HEK293 (cell line): ENCODE measurements at regions not wholly inside any gene's neighbourhood (a gene's known extent, or its start where the extent isn't known, plus 50 kb on each side); places are given as distances from the start of the nearest gene placed in this dataset.

ENCODE experiments used
- CTCF ChIA-PET: fragments of 350-600 bp; formaldehyde crosslinking; extraction: SDS; loops from one replicate; lab custom pipeline; 2021; ENCODE audit warnings: antibody characterized with exemption; lab: Yijun Ruan, JAX
- POLR2A ChIA-PET: fragments of 300-600 bp; formaldehyde crosslinking; extraction: SDS; loops from one replicate; lab custom pipeline; 2020; ENCODE audit warnings: antibody characterized with exemption, inconsistent platforms; lab: Yijun Ruan, JAX
- H3K27ac ChIP-seq: fragments of 200-500 bp; sonication (Bioruptor generic); 2 replicates; pipeline ENCODE4 v1.5.1; 2014; ENCODE audit warnings: low read depth, low read length, control low read depth, inconsistent platforms; ENCODE audit errors: extremely low read depth
- H3K36me3 ChIP-seq, 2 experiments: fragments of 200-500 bp in 1 of 2; sonication (Bioruptor generic) in 1 of 2; 1 replicate in 1 of 2; 2 replicates in 1 of 2; pipeline ENCODE4 v1.5.1; 2014 to 2017; ENCODE audit warnings: inconsistent platforms in 2 of 2, low read length in 2 of 2; ENCODE audit not compliant: control insufficient read depth in 2 of 2, insufficient read depth in 1 of 2
- H3K4me1 ChIP-seq: fragments of 200-500 bp; sonication (Bioruptor generic); 2 replicates; pipeline ENCODE4 v1.5.1; 2014; ENCODE audit warnings: mild to moderate bottlenecking, low read length, inconsistent platforms; ENCODE audit not compliant: control insufficient read depth, insufficient read depth
- H3K4me3 ChIP-seq: 2 replicates; pipeline ENCODE4 v1.5.1; 2011; ENCODE audit warnings: low read depth, mild to moderate bottlenecking, control low read depth, low read length, moderate library complexity
- H3K9me3 ChIP-seq: fragments of 200-500 bp; sonication (Bioruptor generic); 2 replicates; pipeline ENCODE4 v1.5.1; 2014; ENCODE audit warnings: low read depth, low read length, inconsistent platforms; ENCODE audit not compliant: control insufficient read depth, insufficient read depth
- EGR2 ChIP-seq: fragments of 450-650 bp; formaldehyde crosslinking; IDR thresholded peaks from 2 replicates; pipeline ENCODE4 v1.5.1; 2016; ENCODE audit warnings: low read depth, missing biosample characterization, missing genetic modification characterization
- FEZF1 ChIP-seq: fragments of 450-650 bp; formaldehyde crosslinking; IDR thresholded peaks from 2 replicates; pipeline ENCODE4 v1.5.1; 2016; ENCODE audit warnings: missing biosample characterization, missing genetic modification characterization
- GLIS1 ChIP-seq: fragments of 450-650 bp; formaldehyde crosslinking; IDR thresholded peaks from 2 replicates; pipeline ENCODE4 v1.5.1; 2016; ENCODE audit warnings: missing biosample characterization, missing genetic modification characterization
- MZF1 ChIP-seq: fragments of 450-650 bp; formaldehyde crosslinking; IDR thresholded peaks from 2 replicates; pipeline ENCODE4 v1.5.1; 2017; ENCODE audit warnings: missing biosample characterization, missing genetic modification characterization, borderline replicate concordance
- OVOL3 ChIP-seq: fragments of 450-650 bp; formaldehyde crosslinking; IDR thresholded peaks from 2 replicates; pipeline ENCODE4 v1.5.1; 2016; ENCODE audit warnings: missing biosample characterization, missing genetic modification characterization
- SCRT1 ChIP-seq: fragments of 450-650 bp; formaldehyde crosslinking; IDR thresholded peaks from 2 replicates; pipeline ENCODE4 v1.5.1; 2016; ENCODE audit warnings: missing biosample characterization, missing genetic modification characterization, borderline replicate concordance
- TRIM28 ChIP-seq: IDR thresholded peaks from 2 replicates; pipeline ENCODE4 v1.6.1; 2011; ENCODE audit warnings: low read length, control low read depth, borderline replicate concordance
- ZFP41 ChIP-seq: fragments of 450-650 bp; formaldehyde crosslinking; IDR thresholded peaks from 2 replicates; pipeline ENCODE4 v1.5.1; 2016; ENCODE audit warnings: missing biosample characterization, missing genetic modification characterization, borderline replicate concordance
- ZNF10 ChIP-seq: fragments of 450-650 bp; formaldehyde crosslinking; IDR thresholded peaks from 2 replicates; pipeline ENCODE4 v1.5.1; 2017; ENCODE audit warnings: missing biosample characterization, missing genetic modification characterization
- ZNF121 ChIP-seq: fragments of 450-650 bp; formaldehyde crosslinking; IDR thresholded peaks from 2 replicates; pipeline ENCODE4 v1.5.1; 2016; ENCODE audit warnings: missing biosample characterization, missing genetic modification characterization
- ZNF2 ChIP-seq: fragments of 450-650 bp; formaldehyde crosslinking; IDR thresholded peaks from 2 replicates; pipeline ENCODE4 v1.5.1; 2016; ENCODE audit warnings: missing biosample characterization, missing genetic modification characterization
- ZNF354C ChIP-seq: fragments of 450-650 bp; formaldehyde crosslinking; IDR thresholded peaks from 2 replicates; pipeline ENCODE4 v1.5.1; 2016; ENCODE audit warnings: missing biosample characterization, missing genetic modification characterization, low read depth, borderline replicate concordance
- ZNF394 ChIP-seq: fragments of 450-650 bp; formaldehyde crosslinking; IDR thresholded peaks from 2 replicates; pipeline ENCODE4 v1.5.1; 2016; ENCODE audit warnings: missing biosample characterization, missing genetic modification characterization, mild to moderate bottlenecking, moderate library complexity, borderline replicate concordance
- ZNF514 ChIP-seq: fragments of 450-650 bp; formaldehyde crosslinking; IDR thresholded peaks from 2 replicates; pipeline ENCODE4 v1.5.1; 2016; ENCODE audit warnings: missing biosample characterization, missing genetic modification characterization
- ZNF558 ChIP-seq: fragments of 450-650 bp; formaldehyde crosslinking; IDR thresholded peaks from 2 replicates; pipeline ENCODE4 v1.5.1; 2016; ENCODE audit warnings: missing biosample characterization, missing genetic modification characterization
- ZNF585B ChIP-seq: fragments of 450-650 bp; formaldehyde crosslinking; IDR thresholded peaks from 2 replicates; pipeline ENCODE4 v1.5.1; 2016; ENCODE audit warnings: missing biosample characterization, missing genetic modification characterization
- ZNF621 ChIP-seq: fragments of 450-650 bp; formaldehyde crosslinking; IDR thresholded peaks from 2 replicates; pipeline ENCODE4 v1.5.1; 2017; ENCODE audit warnings: missing biosample characterization, missing genetic modification characterization
- ZNF785 ChIP-seq: fragments of 450-650 bp; formaldehyde crosslinking; IDR thresholded peaks from 2 replicates; pipeline ENCODE4 v1.5.1; 2016; ENCODE audit warnings: missing biosample characterization, missing genetic modification characterization
- TF ChIP-seq, protein P1 (sequence below): fragments of 450-650 bp; formaldehyde crosslinking; IDR thresholded peaks from 2 replicates; pipeline ENCODE4 v1.5.1; 2016; ENCODE audit warnings: missing biosample characterization, missing genetic modification characterization
- TF ChIP-seq, protein P2 (sequence below): fragments of 450-650 bp; formaldehyde crosslinking; IDR thresholded peaks from 2 replicates; pipeline ENCODE4 v1.5.1; 2016; ENCODE audit warnings: missing biosample characterization, missing genetic modification characterization
- TF ChIP-seq, protein P3 (sequence below): fragments of 450-650 bp; formaldehyde crosslinking; IDR thresholded peaks from 2 replicates; pipeline ENCODE4 v1.5.1; 2016; ENCODE audit warnings: missing biosample characterization, missing genetic modification characterization, low read depth

DNA sequence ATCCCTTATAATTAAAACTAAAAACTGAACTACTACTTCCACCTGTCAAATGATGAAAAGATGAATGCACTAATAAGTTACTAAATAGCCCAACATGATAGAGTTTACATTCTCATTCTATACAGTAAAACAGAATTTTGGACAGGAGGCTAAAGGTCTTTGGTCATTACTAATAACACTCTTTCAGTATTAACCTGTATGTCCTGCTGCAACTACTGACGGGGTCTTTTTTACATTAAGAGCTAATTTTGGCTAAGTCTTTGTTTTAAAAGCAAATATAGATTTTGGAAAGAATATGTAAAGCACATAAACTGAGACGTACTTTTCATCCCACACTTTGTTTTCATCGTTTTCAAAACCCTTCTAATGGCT lies 175.4 kb upstream of the CDKN3 start (continued):
- no peak for TF ChIP-seq ZNF354C (tag by site-specific recombination)
- no peak for TF ChIP-seq MZF1 (tag by site-specific recombination)
- TF ChIP-seq, protein P1, sequence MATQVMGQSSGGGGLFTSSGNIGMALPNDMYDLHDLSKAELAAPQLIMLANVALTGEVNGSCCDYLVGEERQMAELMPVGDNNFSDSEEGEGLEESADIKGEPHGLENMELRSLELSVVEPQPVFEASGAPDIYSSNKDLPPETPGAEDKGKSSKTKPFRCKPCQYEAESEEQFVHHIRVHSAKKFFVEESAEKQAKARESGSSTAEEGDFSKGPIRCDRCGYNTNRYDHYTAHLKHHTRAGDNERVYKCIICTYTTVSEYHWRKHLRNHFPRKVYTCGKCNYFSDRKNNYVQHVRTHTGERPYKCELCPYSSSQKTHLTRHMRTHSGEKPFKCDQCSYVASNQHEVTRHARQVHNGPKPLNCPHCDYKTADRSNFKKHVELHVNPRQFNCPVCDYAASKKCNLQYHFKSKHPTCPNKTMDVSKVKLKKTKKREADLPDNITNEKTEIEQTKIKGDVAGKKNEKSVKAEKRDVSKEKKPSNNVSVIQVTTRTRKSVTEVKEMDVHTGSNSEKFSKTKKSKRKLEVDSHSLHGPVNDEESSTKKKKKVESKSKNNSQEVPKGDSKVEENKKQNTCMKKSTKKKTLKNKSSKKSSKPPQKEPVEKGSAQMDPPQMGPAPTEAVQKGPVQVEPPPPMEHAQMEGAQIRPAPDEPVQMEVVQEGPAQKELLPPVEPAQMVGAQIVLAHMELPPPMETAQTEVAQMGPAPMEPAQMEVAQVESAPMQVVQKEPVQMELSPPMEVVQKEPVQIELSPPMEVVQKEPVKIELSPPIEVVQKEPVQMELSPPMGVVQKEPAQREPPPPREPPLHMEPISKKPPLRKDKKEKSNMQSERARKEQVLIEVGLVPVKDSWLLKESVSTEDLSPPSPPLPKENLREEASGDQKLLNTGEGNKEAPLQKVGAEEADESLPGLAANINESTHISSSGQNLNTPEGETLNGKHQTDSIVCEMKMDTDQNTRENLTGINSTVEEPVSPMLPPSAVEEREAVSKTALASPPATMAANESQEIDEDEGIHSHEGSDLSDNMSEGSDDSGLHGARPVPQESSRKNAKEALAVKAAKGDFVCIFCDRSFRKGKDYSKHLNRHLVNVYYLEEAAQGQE (tag by site-specific recombination) = no peak

DNA sequence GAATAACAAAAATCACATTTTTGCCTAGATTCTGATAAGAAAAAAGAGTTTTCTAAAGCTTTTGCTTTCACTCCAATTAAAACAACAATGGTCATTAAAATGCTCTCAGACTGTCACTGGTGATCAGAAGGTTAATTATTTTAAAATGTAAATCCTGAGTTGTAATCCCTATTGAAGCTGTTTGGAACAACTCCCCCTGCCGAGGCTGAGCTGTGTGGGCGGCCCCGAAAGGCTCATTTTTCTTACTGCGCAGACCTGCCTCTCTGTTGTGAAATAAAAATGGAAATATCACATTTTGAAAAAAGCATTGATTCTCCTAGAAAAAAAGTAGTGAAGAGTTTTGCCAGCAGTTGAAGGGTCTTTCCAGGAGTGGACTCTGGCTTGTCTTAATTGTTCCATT lies 174.8 kb upstream of the CDKN3 start:
- Histone ChIP-seq H3K27ac (no peak overlapping the region), H3K4me3 (no peak overlapping the region), H3K9me3 (no peaks in the 10 kb centered on the region), H3K4me1 (peaks cover 8% of the 10 kb centered on the region; the same call in 1 of the 2 replicates), H3K36me3 (no peaks in the 10 kb centered on the region)
- POLR2A ChIA-PET = no interaction called here
- CTCF ChIA-PET = interaction anchor here (0.5 to 0.6 kb wide), 2 partner anchors 107 to 147 kb away, joined by 3 read pairs; no protein-coding TSS in a partner anchor
- TF ChIP-seq ZNF10 = no peak
- TF ChIP-seq ZNF121 (tag by site-specific recombination) = no peak
- no peak for TF ChIP-seq ZNF2 (tag by site-specific recombination)
- no peak for TF ChIP-seq FEZF1 (tag by site-specific recombination)
- no peak for TF ChIP-seq ZNF621 (tag by site-specific recombination)
- TF ChIP-seq ZNF558 (tag by site-specific recombination) = no peak
- TF ChIP-seq TRIM28 = no peak
- no peak for TF ChIP-seq ZFP41 (tag by site-specific recombination)
- no peak for TF ChIP-seq ZNF394
- TF ChIP-seq, protein P2, sequence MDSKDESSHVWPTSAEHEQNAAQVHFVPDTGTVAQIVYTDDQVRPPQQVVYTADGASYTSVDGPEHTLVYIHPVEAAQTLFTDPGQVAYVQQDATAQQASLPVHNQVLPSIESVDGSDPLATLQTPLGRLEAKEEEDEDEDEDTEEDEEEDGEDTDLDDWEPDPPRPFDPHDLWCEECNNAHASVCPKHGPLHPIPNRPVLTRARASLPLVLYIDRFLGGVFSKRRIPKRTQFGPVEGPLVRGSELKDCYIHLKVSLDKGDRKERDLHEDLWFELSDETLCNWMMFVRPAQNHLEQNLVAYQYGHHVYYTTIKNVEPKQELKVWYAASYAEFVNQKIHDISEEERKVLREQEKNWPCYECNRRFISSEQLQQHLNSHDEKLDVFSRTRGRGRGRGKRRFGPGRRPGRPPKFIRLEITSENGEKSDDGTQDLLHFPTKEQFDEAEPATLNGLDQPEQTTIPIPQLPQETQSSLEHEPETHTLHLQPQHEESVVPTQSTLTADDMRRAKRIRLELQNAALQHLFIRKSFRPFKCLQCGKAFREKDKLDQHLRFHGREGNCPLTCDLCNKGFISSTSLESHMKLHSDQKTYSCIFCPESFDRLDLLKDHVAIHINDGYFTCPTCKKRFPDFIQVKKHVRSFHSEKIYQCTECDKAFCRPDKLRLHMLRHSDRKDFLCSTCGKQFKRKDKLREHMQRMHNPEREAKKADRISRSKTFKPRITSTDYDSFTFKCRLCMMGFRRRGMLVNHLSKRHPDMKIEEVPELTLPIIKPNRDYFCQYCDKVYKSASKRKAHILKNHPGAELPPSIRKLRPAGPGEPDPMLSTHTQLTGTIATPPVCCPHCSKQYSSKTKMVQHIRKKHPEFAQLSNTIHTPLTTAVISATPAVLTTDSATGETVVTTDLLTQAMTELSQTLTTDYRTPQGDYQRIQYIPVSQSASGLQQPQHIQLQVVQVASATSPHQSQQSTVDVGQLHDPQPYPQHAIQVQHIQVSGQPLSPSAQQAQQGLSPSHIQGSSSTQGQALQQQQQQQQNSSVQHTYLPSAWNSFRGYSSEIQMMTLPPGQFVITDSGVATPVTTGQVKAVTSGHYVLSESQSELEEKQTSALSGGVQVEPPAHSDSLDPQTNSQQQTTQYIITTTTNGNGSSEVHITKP = no peak
- no peak for TF ChIP-seq GLIS1 (tag by site-specific recombination)
- no peak for TF ChIP-seq ZNF514 (tag by site-specific recombination)
- TF ChIP-seq, protein P3, sequence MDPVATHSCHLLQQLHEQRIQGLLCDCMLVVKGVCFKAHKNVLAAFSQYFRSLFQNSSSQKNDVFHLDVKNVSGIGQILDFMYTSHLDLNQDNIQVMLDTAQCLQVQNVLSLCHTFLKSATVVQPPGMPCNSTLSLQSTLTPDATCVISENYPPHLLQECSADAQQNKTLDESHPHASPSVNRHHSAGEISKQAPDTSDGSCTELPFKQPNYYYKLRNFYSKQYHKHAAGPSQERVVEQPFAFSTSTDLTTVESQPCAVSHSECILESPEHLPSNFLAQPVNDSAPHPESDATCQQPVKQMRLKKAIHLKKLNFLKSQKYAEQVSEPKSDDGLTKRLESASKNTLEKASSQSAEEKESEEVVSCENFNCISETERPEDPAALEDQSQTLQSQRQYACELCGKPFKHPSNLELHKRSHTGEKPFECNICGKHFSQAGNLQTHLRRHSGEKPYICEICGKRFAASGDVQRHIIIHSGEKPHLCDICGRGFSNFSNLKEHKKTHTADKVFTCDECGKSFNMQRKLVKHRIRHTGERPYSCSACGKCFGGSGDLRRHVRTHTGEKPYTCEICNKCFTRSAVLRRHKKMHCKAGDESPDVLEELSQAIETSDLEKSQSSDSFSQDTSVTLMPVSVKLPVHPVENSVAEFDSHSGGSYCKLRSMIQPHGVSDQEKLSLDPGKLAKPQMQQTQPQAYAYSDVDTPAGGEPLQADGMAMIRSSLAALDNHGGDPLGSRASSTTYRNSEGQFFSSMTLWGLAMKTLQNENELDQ (tag by site-specific recombination) = no peak
- TF ChIP-seq SCRT1 (tag by site-specific recombination) = no peak
- TF ChIP-seq ZNF585B (tag by site-specific recombination) = no peak
- no peak for TF ChIP-seq ZNF785 (tag by site-specific recombination)
- no peak for TF ChIP-seq OVOL3
- no peak for TF ChIP-seq EGR2 (tag by site-specific recombination)
